GM06990 (cell line): ENCODE measurements at regions not wholly inside any gene's neighbourhood (a gene's known extent, or its start where the extent isn't known, plus 50 kb on each side); places are given as distances from the start of the nearest gene placed in this dataset.

ENCODE experiments used
- DNase-seq: peaks from one replicate; pipeline ENCODE4 v3.0.0-alpha.2; 2011; ENCODE audit not compliant: insufficient read length; ENCODE audit errors: extremely low read depth
- H3K27me3 ChIP-seq: replicated peaks from 2 replicates; pipeline ENCODE4 v1.6.0; 2011; ENCODE audit warnings: low read length; ENCODE audit not compliant: control insufficient read depth, insufficient read depth
- H3K36me3 ChIP-seq: 2 replicates; pipeline ENCODE4 v1.5.1; 2011; ENCODE audit warnings: low read length; ENCODE audit not compliant: control insufficient read depth, insufficient read depth
- H3K4me3 ChIP-seq: replicated peaks from 2 replicates; pipeline ENCODE4 v1.5.1; 2011; ENCODE audit warnings: low read depth, mild to moderate bottlenecking, control low read depth, low read length
- TF ChIP-seq, protein P1 (sequence below): IDR thresholded peaks from 2 replicates; pipeline ENCODE4 v1.5.1; 2011; ENCODE audit warnings: low read length, control low read depth, mild to moderate bottlenecking, inconsistent platforms; ENCODE audit not compliant: insufficient read depth, poor library complexity, severe bottlenecking

DNA sequence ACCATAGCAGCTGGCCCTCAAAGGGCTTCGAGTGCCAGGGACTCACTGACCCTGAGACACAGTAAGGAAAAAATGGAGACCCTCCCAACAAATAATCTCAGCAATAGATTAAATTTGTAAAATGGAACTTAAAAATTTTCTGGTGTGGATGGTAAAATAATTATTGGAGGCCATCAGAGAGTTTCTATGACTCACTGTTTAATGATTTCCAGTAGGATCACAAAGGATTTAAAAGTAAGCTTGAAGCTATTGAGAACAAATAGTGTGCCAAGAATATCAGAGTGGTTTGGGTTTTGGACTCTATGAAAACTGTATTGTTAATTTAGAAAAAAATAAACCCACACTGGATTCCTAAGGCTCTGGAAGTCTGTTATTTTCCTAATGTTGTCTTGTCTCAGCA is 115.2 kb upstream of the AKIRIN2 start:
- TF ChIP-seq, protein P1, sequence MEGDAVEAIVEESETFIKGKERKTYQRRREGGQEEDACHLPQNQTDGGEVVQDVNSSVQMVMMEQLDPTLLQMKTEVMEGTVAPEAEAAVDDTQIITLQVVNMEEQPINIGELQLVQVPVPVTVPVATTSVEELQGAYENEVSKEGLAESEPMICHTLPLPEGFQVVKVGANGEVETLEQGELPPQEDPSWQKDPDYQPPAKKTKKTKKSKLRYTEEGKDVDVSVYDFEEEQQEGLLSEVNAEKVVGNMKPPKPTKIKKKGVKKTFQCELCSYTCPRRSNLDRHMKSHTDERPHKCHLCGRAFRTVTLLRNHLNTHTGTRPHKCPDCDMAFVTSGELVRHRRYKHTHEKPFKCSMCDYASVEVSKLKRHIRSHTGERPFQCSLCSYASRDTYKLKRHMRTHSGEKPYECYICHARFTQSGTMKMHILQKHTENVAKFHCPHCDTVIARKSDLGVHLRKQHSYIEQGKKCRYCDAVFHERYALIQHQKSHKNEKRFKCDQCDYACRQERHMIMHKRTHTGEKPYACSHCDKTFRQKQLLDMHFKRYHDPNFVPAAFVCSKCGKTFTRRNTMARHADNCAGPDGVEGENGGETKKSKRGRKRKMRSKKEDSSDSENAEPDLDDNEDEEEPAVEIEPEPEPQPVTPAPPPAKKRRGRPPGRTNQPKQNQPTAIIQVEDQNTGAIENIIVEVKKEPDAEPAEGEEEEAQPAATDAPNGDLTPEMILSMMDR, result no peak
- no peak overlapping the region for H3K4me3 ChIP-seq
- no peak for DNase-seq
- no peaks in the 10 kb centered on the region for H3K27me3 ChIP-seq
- no peaks in the 10 kb centered on the region for H3K36me3 ChIP-seq

DNA sequence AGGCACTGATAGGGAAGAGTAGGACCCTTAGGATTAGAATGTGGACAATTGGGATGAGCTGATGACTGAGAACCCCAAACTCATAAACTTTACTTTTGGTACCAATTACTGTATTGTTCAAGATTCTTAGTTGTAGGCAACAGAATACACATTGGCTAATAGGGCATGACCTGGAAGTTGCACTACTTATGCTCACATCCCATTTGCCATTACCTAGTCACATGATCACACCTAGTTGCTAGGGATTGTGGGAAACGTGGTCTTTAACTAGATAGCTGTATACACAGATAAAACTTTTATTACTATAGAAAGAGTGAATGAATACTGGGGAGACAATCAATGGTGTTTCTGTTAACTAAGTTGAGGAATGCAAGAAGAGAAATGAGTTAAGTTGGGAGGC is 113.4 kb upstream of the AKIRIN2 start:
- Histone ChIP-seq H3K4me3 (no peak overlapping the region), H3K27me3 (no peaks in the 10 kb centered on the region), H3K36me3 (no peaks in the 10 kb centered on the region)
- TF ChIP-seq, protein P1, result no peak
- no peak for DNase-seq

DNA sequence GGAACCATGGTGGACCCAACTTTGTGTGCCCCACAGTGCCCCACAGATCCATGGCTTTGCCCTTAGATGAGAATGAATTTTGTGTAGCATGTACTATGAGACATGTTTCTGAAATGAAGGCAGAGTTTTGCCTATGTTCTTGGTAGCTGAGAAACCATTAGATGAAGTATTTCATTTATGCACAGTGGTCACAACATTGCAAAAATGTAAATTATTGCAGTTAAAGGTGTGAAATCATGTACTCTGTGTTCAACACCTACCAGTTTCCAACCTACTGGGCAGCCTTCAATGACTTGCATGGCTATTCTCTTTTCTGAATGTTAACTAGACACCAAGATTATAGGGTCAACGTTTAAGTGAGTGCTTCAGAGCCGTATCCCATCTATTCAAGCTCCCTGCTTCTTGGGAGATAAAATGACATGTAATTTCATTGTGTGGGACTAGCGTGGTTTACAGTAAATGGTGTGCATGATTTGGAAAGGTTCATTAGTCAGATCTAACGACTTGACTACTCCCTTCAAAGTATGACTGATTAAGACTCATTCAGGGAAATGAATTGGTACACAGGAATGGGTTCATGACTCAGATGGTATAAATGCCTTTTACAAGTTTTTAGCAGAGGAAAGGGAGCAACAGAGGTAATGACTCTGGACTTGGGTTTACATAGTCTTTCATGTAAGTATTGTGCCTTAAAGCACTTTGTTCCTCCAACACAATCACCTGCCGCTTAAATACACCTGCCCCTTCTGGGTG is 106.1 kb upstream of the AKIRIN2 start:
- no peak overlapping the region for H3K4me3 ChIP-seq
- TF ChIP-seq, protein P1, result no peak
- no peaks in the 10 kb centered on the region for H3K27me3 ChIP-seq
- H3K36me3 ChIP-seq, result no peaks in the 10 kb centered on the region
- no peak for DNase-seq

DNA sequence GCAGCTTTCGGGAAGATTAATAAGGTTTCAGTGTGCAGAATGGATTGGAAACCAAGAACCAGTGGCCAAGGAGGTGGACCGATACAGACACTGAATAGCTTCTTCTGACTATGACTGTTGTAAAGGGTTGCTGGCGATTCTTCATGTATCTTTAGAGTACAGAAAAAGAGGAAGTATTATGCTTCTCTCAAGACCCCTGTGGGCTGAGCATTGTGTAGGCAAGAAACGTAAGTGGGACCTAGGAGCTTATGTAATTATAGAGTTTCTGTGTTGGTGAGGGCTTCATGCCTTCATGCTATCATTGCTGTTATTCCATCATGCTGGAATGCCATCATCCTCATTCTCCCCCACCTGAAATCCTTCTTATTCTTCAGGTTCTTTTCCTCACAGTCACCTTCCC is 105.4 kb upstream of the AKIRIN2 start:
- Histone ChIP-seq H3K4me3 (peak overlapping the region; percentile 40), H3K27me3 (no peaks in the 10 kb centered on the region), H3K36me3 (no peaks in the 10 kb centered on the region)
- TF ChIP-seq, protein P1, result no peak
- peak; percentile 57 for DNase-seq

DNA sequence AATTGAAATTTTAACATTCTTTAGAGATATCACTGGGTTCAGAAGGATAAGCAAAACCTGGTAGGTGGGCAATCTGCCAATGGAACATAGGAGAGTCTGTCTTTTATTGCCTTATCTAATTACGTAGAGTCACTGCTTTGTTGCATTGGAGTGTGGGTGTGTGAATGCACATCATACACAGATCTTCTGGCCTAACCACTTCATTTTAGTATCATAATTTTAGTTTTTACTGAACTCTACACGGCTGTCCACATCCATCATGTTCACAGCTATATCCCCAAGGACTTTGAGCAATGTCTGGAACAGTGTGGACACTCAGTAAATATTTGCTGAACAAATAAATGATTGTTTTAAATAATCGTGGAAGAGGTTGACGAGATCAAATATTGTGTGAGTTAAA is 104.6 kb upstream of the AKIRIN2 start:
- DNase-seq, result no peak
- TF ChIP-seq, protein P1, result no peak

More for the DNA sequence above, 104.6 kb upstream of the AKIRIN2 start:
- peak overlapping the region; percentile 32 for H3K4me3 ChIP-seq
- H3K36me3 ChIP-seq, result no peaks in the 10 kb centered on the region
- no peaks in the 10 kb centered on the region for H3K27me3 ChIP-seq
